GM21423 (cell line): ENCODE measurements at regions not wholly inside any gene's neighbourhood (a gene's known extent, or its start where the extent isn't known, plus 50 kb on each side); places are given as distances from the start of the nearest gene placed in this dataset.
"Not testable (repeated sequence)": the region's sequence is repeated elsewhere in the genome, so short reads cannot be mapped to it uniquely, and the experiment has no call there.

Experiments used
- ATAC-seq: cut with Tn5 transposase; IDR thresholded peaks from one replicate; pipeline ENCODE4 v1.9.1; 2021; ENCODE audit warnings: mild to moderate bottlenecking, moderate library complexity; ENCODE audit not compliant: unreplicated experiment

DNA sequence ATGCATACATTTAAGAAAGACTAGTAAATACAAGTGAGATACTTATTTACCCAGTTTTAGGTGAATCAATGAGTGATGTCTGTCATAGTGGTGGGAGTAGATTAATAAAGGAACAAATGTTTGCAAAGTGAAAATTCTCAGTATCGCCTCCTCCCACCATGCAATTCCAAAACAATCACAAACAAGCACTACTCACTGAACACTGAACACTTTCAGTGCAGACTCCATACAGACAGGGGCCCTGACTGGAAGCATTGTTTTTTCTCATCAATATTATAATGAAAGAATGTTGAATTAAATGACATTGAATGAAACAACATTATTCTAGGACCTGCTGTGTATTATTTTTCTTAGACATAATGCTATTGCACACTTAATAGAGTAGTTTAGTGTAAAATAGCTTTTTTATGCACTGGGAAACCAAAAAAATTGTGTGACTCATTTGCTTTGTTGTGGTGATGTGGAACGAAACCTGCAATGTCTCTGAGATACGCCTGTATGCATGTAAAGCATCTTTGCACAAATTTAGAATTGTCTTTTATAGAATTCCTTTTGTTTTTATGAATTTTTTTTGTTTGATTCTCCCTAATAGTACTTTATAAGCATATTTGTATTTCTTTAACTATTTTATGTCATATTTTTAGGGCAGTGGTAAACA lies 317.5 kb downstream of the UTRN start:
- ATAC-seq = no peak

- no peak for ATAC-seq
Measured at GRCh38 chr6:144606083-144606482, 320.9 kb downstream of the UTRN start.

DNA sequence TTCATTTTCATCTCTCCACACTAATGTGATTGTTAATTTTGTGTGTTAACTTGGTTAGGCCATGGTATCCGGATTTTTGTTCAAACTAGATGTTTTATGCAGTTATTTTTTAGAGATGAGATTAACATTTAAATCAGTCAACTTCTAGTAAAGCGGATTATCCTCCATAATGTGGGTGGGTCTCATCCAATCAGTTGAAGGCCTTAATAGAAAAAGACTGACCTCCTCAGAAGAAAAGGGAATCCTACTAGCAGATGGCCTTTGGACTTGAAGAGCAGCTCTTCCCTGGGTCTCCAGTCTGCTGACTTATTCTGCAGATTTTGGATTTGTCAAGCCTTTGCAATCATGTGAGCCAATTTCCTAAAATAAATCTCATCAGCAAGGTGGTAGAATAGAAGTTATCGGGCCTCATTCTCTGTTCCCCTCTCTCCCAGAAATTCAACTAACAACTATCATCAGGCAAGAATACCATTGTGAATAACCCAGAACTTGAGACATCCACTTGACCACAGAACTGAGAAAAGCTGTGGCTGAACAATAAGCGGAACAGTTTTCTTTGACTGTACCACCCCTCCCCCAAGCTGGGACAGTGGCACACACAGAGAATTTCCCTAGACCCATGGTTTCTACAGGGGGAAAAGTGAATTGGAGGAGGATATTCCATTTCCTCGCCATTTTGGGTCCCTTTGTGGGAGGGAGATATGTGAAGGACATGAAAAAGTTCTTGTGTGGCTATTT lies 323.0 kb downstream of the UTRN start:
- no peak for ATAC-seq

DNA sequence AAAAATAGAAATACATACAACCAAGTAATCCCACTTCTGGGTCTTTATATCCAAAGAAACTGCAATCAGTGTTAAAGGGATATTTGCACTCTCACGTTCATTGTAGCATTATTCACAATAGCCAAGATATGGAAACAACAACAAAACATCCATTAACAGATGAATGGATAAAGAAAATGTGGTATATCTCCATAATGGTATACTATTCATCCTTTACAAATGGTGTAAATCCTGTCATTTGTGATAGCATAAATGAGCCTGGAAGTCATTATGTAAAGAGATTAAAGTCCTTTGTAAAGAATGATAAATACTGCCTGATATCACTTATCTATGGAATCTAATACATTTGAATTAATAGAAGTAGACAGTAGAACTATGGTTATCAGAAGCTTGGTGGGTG lies 327.7 kb downstream of the UTRN start:
- no peak for ATAC-seq

- no peak for ATAC-seq
Measured at GRCh38 chr6:144613859-144614258, 328.7 kb downstream of the UTRN start.

DNA sequence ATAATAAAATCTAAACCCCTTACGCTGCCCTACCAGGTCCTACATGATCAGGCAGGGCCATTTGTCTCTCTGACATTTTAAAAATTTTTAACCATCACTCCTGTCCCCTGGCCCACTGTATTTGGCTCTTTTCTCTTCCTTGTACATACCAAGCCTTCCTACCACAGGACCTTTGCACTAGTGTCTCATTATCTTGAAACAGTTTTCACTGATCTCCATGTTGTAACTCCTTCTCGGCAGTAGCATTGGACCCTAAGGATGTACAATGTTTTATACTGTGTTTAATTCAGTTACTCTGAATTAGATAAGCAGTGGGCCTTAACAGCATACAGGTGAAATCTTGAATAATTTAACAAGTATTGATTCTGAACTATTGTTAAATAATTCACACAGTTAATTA lies 330.7 kb downstream of the UTRN start:
- no peak for ATAC-seq

DNA sequence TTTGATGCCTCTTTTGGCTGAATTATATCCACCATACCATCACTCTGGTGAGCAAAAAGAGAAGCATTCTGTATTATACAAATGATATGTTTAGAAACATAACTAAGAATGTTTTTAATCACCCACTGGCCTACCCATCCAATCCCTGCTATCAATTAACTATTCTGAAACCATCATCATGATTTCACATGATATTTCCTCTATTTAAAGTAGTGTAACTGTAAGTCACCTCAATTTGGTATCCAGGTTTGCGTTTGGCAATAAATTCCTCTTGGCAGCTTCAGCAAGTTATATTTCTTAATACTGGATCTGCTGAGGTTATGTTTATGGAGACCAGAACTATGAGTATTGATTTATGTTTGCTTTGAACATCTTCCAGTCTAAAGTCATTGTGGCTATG lies 332.1 kb downstream of the UTRN start:
- no peak for ATAC-seq

DNA sequence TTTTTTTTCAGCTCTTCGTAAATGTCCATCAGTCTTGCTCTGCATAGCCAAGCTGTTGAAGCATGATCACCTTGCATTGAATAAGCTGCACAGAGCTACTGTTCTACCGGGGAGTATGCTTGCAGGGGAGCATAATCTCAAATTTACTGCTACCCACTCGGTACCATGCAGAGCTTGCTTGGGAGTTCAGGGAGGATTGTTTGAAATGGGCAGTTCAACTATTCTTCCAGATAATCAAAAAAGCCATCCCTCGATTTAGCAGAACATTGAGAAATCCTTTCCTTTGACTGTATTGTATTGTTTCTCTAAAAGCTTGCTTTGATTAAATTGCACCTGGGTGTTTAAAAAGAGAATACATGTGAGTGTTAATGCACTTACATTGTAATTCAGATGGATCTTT lies 332.6 kb downstream of the UTRN start:
- ATAC-seq = no peak

DNA sequence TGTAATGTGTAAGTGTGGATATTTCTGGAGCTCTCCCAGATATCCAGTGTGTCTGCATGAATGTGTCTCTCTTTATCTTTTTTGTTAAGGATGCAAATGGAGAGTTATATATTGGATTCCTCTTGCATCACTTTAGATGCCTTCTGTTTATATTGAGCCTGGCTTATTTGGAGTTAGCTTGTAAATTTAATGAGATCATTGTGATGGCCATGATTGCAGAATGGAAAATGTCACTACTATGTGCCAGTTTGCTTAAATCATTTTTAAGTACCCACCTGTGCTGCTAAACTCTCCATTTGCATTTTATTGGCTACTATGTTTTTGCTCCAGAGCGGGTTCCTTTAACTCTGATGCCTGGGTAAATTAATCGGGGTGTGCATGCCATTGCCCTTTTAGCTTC lies 334.8 kb downstream of the UTRN start:
- no peak for ATAC-seq

GRCh38 chr6:144621332-144621731 lies 336.2 kb downstream of the UTRN start:
- no peak for ATAC-seq

- ATAC-seq = no peak
Measured at GRCh38 chr6:144624246-144624645, 339.1 kb downstream of the UTRN start.

DNA sequence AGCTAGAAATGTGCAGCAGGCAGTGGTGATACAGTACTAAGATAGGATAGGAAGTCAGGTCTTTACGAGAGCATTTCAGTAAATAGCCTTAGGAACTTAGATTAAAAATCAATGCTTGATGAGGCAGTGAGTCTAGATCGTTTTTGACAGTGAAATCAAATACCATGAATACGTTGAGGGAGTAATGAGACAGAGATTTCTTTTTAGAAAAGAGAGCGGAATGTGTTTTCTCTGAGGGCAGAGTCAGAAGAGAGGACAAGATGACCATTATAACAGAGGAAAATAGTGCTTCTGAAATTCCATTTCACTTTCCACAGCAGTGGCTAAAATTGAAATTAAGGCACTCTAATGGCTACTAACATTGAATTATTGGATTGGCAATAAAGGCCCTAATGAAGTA lies 339.6 kb downstream of the UTRN start:
- ATAC-seq = no peak

- no peak for ATAC-seq
Measured at GRCh38 chr6:144630857-144631256, 345.7 kb downstream of the UTRN start.

DNA sequence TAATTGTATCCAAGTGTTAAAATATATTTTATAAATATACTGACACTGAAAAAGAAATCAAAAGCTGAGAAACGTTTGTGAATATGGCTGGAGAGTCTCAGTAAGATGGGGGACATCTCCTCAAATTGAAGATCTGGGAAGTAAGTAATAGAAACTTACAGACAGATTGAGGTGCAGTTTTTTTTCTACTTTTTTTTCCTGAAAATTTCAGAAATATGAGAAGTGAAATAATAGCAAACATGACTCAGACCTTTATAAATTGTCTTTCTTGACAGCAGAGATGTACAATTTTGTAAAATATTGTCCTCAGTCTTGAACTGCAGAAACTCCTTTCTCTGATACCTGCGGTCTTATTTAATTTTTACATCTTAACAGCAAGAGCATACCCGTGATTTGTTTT lies 347.1 kb downstream of the UTRN start:
- ATAC-seq = no peak

DNA sequence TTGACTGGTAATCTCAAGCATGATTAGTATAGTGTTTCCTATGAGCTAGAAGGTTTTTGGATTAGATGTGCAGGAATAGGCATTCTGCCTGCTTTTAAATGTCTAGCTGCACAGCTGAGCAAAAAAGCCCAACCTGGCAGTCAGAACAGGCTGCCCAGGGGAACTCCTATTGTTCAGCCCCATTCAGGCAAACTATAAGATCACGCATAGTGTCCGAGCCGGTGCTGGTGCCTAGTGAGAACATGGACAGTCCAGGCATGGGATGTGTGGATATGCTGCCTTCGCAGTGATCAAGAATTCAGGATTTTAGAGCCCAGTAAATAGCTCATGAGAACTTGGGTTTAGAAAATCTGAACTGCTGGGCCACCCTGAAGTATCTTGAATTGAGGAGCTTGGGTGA lies 348.8 kb downstream of the UTRN start:
- no peak for ATAC-seq

- no peak for ATAC-seq
Measured at GRCh38 chr6:144634371-144634770, 349.2 kb downstream of the UTRN start.

DNA sequence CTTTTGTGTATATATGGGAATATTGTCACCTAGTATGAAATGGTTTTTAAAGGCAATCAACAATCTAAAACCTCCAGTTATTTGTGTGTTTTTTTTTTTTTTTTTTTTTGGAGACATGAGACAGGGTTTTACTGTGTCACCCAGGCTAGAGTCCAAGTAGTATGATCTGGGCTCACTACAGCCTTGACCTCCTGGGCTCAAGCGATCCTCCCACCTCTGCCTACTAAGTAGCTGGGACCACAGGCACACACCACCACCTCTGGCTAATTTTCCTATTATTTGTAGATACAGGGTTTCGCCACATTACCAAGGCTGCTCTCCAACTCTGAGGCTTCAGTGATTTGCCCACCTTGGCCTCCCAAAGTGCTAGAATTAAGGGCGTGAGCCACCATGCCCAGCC lies 349.9 kb downstream of the UTRN start:
- ATAC-seq = no peak

DNA sequence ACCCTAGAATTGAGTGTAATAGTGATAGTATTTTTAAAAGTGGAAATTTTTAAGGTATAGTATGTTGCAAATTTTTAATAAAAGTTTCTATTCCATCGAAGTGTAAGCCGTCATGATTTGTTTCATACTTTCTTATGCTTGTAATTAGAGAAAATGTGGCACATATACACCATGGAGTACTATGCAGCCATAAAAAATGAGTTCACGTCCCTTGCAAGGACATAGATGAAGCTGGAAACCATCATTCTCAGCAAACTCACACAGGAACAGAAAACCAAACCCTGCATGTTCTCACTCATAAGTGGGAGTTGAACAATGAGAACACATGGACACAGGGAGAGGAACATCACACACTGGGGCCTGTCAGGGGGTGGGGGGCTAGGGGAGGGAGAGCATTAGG lies 350.9 kb downstream of the UTRN start:
- not testable (repeated sequence) for ATAC-seq

GRCh38 chr6:144637541-144637940 lies 352.4 kb downstream of the UTRN start:
- ATAC-seq = no peak

DNA sequence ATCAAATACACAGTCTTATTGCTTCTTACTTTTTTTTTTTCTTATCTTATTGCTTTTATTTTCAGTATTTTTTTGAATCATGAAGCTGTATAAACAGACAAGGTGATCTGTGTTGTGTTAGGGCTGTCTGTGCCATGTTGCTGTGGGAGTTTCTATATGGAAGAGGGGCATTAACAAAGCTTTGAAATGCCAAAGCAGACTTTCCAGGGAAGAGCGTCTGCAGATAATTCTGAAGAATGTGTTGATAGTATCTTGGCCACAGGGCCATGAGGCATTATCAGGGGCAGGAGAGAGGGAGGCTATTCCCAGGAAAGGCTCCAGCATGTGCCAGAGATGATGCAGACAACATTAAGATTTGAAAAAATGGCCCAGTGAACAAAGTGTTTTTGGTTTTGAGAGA lies 354.5 kb downstream of the UTRN start:
- no peak for ATAC-seq

GRCh38 chr6:144641286-144641685 lies 356.2 kb downstream of the UTRN start:
- no peak for ATAC-seq

- no peak for ATAC-seq
Measured at GRCh38 chr6:144644776-144645175, 359.6 kb downstream of the UTRN start.
